Osteoblast (primary cell): ENCODE measurements at regions not wholly inside any gene's neighbourhood (a gene's known extent, or its start where the extent isn't known, plus 50 kb on each side); places are given as distances from the start of the nearest gene placed in this dataset.

Source experiments
- DNase-seq: peaks from one replicate; pipeline ENCODE4 v3.0.0; 2011; ENCODE audit warnings: low spot score, mixed read lengths; ENCODE audit not compliant: insufficient read length; ENCODE audit errors: missing footprints
- H2AFZ ChIP-seq: 2 replicates; pipeline ENCODE4 v1.6.0; 2011; ENCODE audit warnings: mild to moderate bottlenecking, low read length
- H3K27ac ChIP-seq: 2 replicates; pipeline ENCODE4 v1.5.1; 2011; ENCODE audit warnings: mild to moderate bottlenecking, low read depth, low read length, moderate library complexity
- H3K27me3 ChIP-seq: 2 replicates; pipeline ENCODE4 v1.6.0; 2012; ENCODE audit warnings: mild to moderate bottlenecking, control low read depth, inconsistent platforms, low read length, moderate library complexity; ENCODE audit not compliant: insufficient read depth
- H3K36me3 ChIP-seq: 2 replicates; pipeline ENCODE4 v1.5.1; 2011; ENCODE audit warnings: mild to moderate bottlenecking, low read length, control low read depth, moderate library complexity; ENCODE audit not compliant: insufficient read depth
- H3K4me1 ChIP-seq: 2 replicates; pipeline ENCODE4 v1.5.1; 2011; ENCODE audit warnings: mild to moderate bottlenecking, low read length, control low read depth, moderate library complexity; ENCODE audit not compliant: insufficient read depth
- H3K4me2 ChIP-seq: 2 replicates; pipeline ENCODE4 v1.6.0; 2011; ENCODE audit warnings: mild to moderate bottlenecking, low read length; ENCODE audit not compliant: insufficient read depth
- H3K4me3 ChIP-seq: fragments of 200-600 bp; sonication (generic); 3 replicates; pipeline ENCODE4 v1.5.1; 2012; ENCODE audit warnings: mild to moderate bottlenecking, low read length, inconsistent platforms; ENCODE audit not compliant: insufficient read depth
- H3K79me2 ChIP-seq: 2 replicates; pipeline ENCODE4 v1.6.0; 2012; ENCODE audit warnings: mild to moderate bottlenecking, low read length, control low read depth, inconsistent platforms; ENCODE audit not compliant: insufficient read depth
- H3K9me3 ChIP-seq: 2 replicates; pipeline ENCODE4 v1.5.1; 2011; ENCODE audit warnings: low read depth, low read length, control low read depth
- H4K20me1 ChIP-seq: 2 replicates; pipeline ENCODE4 v1.6.0; 2012; ENCODE audit warnings: mild to moderate bottlenecking, low read length, control low read depth; ENCODE audit not compliant: insufficient read depth
- CTCF ChIP-seq: IDR thresholded peaks from 2 replicates; pipeline ENCODE4 v1.5.1; 2011; ENCODE audit warnings: mild to moderate bottlenecking, low read depth, low read length, moderate library complexity; ENCODE audit errors: extremely low read depth

- H3K27me3 ChIP-seq: no peaks in the 10 kb centered on the region
- H4K20me1 ChIP-seq: no peaks in the 10 kb centered on the region
- no peak overlapping the region for H2AFZ ChIP-seq
- H3K4me3 ChIP-seq: no peak overlapping the region
- no peak overlapping the region for H3K27ac ChIP-seq
- H3K4me1 ChIP-seq: no peaks in the 10 kb centered on the region
- H3K9me3 ChIP-seq: no peaks in the 10 kb centered on the region
- TF ChIP-seq CTCF: no peak
- no peaks in the 10 kb centered on the region for H3K79me2 ChIP-seq
- DNase-seq: no peak
- no peak overlapping the region for H3K4me2 ChIP-seq
- H3K36me3 ChIP-seq: no peaks in the 10 kb centered on the region
These were observed 1456.4 kb downstream of the SUCLG1 start for GRCh38 chr2:83002706-83003105.

GRCh38 chr2:82998781-82999180 is 1460.3 kb downstream of the SUCLG1 start:
- Histone ChIP-seq H3K4me2 (no peak overlapping the region), H3K9me3 (no peaks in the 10 kb centered on the region), H3K79me2 (no peaks in the 10 kb centered on the region), H4K20me1 (no peaks in the 10 kb centered on the region), H3K27ac (no peak overlapping the region), H3K27me3 (no peaks in the 10 kb centered on the region), H3K4me3 (no peak overlapping the region), H3K4me1 (no peaks in the 10 kb centered on the region), H2AFZ (no peak overlapping the region), H3K36me3 (no peaks in the 10 kb centered on the region)
- TF ChIP-seq CTCF: no peak
- no peak for DNase-seq

- Histone ChIP-seq H3K4me3 (no peak overlapping the region), H3K27me3 (no peaks in the 10 kb centered on the region), H3K9me3 (peaks cover 2% of the 10 kb centered on the region), H2AFZ (no peak overlapping the region), H3K36me3 (no peaks in the 10 kb centered on the region), H3K4me1 (no peaks in the 10 kb centered on the region), H3K4me2 (no peak overlapping the region), H3K79me2 (no peaks in the 10 kb centered on the region), H4K20me1 (no peaks in the 10 kb centered on the region), H3K27ac (no peak overlapping the region)
- no peak for DNase-seq
- no peak for TF ChIP-seq CTCF
These were observed 1462.9 kb downstream of the SUCLG1 start for GRCh38 chr2:82996217-82996616.

- Histone ChIP-seq H3K4me2 (no peak overlapping the region), H2AFZ (no peak overlapping the region), H4K20me1 (no peaks in the 10 kb centered on the region), H3K27ac (no peak overlapping the region), H3K9me3 (peaks cover 2% of the 10 kb centered on the region), H3K79me2 (no peaks in the 10 kb centered on the region), H3K36me3 (no peaks in the 10 kb centered on the region), H3K4me3 (no peak overlapping the region), H3K27me3 (no peaks in the 10 kb centered on the region), H3K4me1 (no peaks in the 10 kb centered on the region)
- TF ChIP-seq CTCF: no peak
- DNase-seq: no peak
These were observed 1464.9 kb downstream of the SUCLG1 start for GRCh38 chr2:82994151-82994550.
